ENCODE measurements at regions not wholly inside any gene's neighbourhood (a gene's known extent, or its start where the extent isn't known, plus 50 kb on each side); places are given as distances from the start of the nearest gene placed in this dataset.

DNA sequence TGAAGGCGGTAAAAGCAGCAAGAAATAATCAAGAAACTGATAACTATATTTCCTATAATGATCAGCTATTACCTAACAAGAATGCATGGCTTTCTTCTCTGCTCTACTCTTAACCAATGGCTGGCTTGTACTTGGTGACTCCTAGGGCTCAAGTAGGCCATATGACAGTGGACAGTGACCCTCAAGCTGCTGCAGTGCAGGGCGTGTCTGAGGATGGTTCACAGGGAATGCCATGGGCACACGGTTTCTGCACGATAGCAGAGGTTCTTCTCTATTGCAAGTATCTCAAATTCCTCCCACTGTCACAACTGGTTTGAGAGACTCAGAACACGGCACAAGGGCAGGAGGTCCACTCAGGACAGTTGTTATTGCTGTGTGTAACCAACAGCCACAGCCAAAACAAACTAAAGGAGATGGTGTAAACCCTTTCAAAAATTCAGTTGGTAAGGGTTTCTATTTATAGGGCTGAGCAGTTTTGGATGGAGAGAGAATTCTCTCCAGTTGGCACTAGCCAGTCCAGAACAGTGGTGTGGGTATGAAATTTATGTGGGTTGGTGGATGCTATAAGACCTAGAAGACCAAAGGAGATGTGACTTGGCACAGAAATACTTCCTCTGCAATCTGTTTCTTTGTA, 103.2 kb upstream of the ST8SIA2 start (continued):
- TF ChIP-seq, protein P1, sequence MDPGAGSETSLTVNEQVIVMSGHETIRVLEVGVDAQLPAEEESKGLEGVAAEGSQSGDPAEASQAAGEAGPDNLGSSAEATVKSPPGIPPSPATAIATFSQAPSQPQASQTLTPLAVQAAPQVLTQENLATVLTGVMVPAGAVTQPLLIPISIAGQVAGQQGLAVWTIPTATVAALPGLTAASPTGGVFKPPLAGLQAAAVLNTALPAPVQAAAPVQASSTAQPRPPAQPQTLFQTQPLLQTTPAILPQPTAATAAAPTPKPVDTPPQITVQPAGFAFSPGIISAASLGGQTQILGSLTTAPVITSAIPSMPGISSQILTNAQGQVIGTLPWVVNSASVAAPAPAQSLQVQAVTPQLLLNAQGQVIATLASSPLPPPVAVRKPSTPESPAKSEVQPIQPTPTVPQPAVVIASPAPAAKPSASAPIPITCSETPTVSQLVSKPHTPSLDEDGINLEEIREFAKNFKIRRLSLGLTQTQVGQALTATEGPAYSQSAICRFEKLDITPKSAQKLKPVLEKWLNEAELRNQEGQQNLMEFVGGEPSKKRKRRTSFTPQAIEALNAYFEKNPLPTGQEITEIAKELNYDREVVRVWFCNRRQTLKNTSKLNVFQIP (CRISPR knock-in tag; IDR thresholded peaks at IDR 0.05; ENCODE audit: borderline replicate concordance, low read depth), result no peak
- TF ChIP-seq ZC3H10 (CRISPR knock-in tag; IDR thresholded peaks at IDR 0.05), result no peak

DNA sequence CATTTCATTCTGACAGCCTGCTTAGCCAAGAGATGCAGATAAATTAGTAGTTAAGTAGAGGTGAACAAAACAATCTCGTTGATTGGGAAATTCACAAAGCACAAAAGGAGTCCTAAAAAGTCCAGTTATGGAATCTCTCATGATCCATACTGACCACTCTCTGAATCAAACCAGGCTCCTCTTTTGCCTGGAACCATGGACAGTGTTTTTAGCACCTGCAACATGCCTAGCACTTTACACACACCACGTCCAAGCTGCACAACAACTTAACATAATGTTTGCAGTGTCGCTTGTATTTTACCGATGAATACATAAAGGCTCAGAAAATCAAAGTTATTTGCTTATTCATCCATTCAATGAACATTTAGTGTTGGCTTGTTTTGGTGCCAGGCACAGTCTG, 101.8 kb upstream of the ST8SIA2 start:
- no peak for ATAC-seq
- TF ChIP-seq ZFP3 (CRISPR knock-in tag; IDR thresholded peaks at IDR 0.05), result no peak
- TF ChIP-seq ISL1 (CRISPR knock-in tag; IDR thresholded peaks at IDR 0.05), result no peak
- no peak for TF ChIP-seq ZFP30 (CRISPR knock-in tag; IDR thresholded peaks at IDR 0.05)
- TF ChIP-seq, protein P2, sequence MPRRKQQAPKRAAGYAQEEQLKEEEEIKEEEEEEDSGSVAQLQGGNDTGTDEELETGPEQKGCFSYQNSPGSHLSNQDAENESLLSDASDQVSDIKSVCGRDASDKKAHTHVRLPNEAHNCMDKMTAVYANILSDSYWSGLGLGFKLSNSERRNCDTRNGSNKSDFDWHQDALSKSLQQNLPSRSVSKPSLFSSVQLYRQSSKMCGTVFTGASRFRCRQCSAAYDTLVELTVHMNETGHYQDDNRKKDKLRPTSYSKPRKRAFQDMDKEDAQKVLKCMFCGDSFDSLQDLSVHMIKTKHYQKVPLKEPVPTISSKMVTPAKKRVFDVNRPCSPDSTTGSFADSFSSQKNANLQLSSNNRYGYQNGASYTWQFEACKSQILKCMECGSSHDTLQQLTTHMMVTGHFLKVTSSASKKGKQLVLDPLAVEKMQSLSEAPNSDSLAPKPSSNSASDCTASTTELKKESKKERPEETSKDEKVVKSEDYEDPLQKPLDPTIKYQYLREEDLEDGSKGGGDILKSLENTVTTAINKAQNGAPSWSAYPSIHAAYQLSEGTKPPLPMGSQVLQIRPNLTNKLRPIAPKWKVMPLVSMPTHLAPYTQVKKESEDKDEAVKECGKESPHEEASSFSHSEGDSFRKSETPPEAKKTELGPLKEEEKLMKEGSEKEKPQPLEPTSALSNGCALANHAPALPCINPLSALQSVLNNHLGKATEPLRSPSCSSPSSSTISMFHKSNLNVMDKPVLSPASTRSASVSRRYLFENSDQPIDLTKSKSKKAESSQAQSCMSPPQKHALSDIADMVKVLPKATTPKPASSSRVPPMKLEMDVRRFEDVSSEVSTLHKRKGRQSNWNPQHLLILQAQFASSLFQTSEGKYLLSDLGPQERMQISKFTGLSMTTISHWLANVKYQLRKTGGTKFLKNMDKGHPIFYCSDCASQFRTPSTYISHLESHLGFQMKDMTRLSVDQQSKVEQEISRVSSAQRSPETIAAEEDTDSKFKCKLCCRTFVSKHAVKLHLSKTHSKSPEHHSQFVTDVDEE (CRISPR knock-in tag; IDR thresholded peaks at IDR 0.05), result no peak
- TF ChIP-seq, protein P1 (CRISPR knock-in tag; IDR thresholded peaks at IDR 0.05; ENCODE audit: borderline replicate concordance, low read depth), result no peak
- no peak for TF ChIP-seq ESRRG (CRISPR knock-in tag; IDR thresholded peaks at IDR 0.05)
- TF ChIP-seq, protein P3, sequence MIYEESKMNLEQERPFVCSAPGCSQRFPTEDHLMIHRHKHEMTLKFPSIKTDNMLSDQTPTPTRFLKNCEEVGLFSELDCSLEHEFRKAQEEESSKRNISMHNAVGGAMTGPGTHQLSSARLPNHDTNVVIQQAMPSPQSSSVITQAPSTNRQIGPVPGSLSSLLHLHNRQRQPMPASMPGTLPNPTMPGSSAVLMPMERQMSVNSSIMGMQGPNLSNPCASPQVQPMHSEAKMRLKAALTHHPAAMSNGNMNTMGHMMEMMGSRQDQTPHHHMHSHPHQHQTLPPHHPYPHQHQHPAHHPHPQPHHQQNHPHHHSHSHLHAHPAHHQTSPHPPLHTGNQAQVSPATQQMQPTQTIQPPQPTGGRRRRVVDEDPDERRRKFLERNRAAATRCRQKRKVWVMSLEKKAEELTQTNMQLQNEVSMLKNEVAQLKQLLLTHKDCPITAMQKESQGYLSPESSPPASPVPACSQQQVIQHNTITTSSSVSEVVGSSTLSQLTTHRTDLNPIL (CRISPR knock-in tag; IDR thresholded peaks at IDR 0.05; ENCODE audit: low read depth), result no peak
- no peak for TF ChIP-seq TOX (CRISPR knock-in tag; IDR thresholded peaks at IDR 0.05; ENCODE audit: borderline replicate concordance)
- TF ChIP-seq SNAI2 (CRISPR knock-in tag; IDR thresholded peaks at IDR 0.05), result no peak
- no peak for TF ChIP-seq CSDC2 (CRISPR knock-in tag; IDR thresholded peaks at IDR 0.05)
- TF ChIP-seq RARB (CRISPR knock-in tag; IDR thresholded peaks at IDR 0.05), result no peak
- TF ChIP-seq, protein P4, sequence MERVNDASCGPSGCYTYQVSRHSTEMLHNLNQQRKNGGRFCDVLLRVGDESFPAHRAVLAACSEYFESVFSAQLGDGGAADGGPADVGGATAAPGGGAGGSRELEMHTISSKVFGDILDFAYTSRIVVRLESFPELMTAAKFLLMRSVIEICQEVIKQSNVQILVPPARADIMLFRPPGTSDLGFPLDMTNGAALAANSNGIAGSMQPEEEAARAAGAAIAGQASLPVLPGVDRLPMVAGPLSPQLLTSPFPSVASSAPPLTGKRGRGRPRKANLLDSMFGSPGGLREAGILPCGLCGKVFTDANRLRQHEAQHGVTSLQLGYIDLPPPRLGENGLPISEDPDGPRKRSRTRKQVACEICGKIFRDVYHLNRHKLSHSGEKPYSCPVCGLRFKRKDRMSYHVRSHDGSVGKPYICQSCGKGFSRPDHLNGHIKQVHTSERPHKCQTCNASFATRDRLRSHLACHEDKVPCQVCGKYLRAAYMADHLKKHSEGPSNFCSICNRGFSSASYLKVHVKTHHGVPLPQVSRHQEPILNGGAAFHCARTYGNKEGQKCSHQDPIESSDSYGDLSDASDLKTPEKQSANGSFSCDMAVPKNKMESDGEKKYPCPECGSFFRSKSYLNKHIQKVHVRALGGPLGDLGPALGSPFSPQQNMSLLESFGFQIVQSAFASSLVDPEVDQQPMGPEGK (CRISPR knock-in tag; IDR thresholded peaks at IDR 0.05; ENCODE audit: borderline replicate concordance), result no peak
- no peak for TF ChIP-seq PPARA (CRISPR knock-in tag; IDR thresholded peaks at IDR 0.05; ENCODE audit: borderline replicate concordance)
- no peak for TF ChIP-seq ZNF8 (CRISPR knock-in tag; IDR thresholded peaks at IDR 0.05)
- TF ChIP-seq, protein P5, sequence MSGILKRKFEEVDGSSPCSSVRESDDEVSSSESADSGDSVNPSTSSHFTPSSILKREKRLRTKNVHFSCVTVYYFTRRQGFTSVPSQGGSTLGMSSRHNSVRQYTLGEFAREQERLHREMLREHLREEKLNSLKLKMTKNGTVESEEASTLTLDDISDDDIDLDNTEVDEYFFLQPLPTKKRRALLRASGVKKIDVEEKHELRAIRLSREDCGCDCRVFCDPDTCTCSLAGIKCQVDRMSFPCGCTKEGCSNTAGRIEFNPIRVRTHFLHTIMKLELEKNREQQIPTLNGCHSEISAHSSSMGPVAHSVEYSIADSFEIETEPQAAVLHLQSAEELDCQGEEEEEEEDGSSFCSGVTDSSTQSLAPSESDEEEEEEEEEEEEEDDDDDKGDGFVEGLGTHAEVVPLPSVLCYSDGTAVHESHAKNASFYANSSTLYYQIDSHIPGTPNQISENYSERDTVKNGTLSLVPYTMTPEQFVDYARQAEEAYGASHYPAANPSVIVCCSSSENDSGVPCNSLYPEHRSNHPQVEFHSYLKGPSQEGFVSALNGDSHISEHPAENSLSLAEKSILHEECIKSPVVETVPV (CRISPR knock-in tag; IDR thresholded peaks at IDR 0.05), result no peak
- TF ChIP-seq ZNF565 (CRISPR knock-in tag; conservative IDR thresholded peaks at IDR 0.05; ENCODE audit: low read depth), result no peak
- no peak for TF ChIP-seq ZNF70 (CRISPR knock-in tag; IDR thresholded peaks at IDR 0.05)
- TF ChIP-seq ARNTL (CRISPR knock-in tag; IDR thresholded peaks at IDR 0.05; ENCODE audit: borderline replicate concordance, low read depth), result no peak

DNA sequence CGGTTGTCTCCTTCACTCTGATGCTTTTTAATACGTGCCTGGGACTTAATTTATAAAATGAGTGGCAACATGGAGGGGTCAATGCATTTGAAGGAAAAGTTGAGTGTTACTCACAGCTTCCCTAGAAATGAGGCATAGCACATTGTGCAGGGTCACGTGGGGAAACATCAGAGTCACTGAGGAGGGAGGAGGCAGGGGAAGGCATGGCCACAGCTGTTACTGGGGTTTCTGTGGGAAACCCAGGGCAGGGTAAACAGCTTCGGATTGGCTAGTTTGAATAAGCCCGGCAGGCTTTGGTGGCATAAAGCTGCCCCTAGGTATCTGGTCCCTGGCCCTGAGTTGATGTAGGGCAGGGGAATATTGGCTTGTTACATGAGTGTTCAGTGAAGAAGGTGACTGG, 98.9 kb upstream of the ST8SIA2 start:
- ATAC-seq, result no peak
- TF ChIP-seq PPARA (CRISPR knock-in tag; IDR thresholded peaks at IDR 0.05; ENCODE audit: borderline replicate concordance) (no peak), ZNF565 (CRISPR knock-in tag; conservative IDR thresholded peaks at IDR 0.05; ENCODE audit: low read depth) (no peak), ISL1 (CRISPR knock-in tag; IDR thresholded peaks at IDR 0.05) (no peak), BACH2 (CRISPR knock-in tag; IDR thresholded peaks at IDR 0.05; ENCODE audit: borderline replicate concordance) (no peak), RARB (CRISPR knock-in tag; IDR thresholded peaks at IDR 0.05) (no peak), GLIS3 (CRISPR knock-in tag; IDR thresholded peaks at IDR 0.05) (no peak), ZFP30 (CRISPR knock-in tag; IDR thresholded peaks at IDR 0.05) (no peak), CSDC2 (CRISPR knock-in tag; IDR thresholded peaks at IDR 0.05) (no peak), SNAI2 (CRISPR knock-in tag; IDR thresholded peaks at IDR 0.05) (no peak)
- TF ChIP-seq, protein P3 (CRISPR knock-in tag; IDR thresholded peaks at IDR 0.05; ENCODE audit: low read depth), result no peak
- TF ChIP-seq, protein P4 (CRISPR knock-in tag; IDR thresholded peaks at IDR 0.05; ENCODE audit: borderline replicate concordance), result no peak
